Smooth muscle cell (in vitro differentiated cells): ENCODE measurements at regions not wholly inside any gene's neighbourhood (a gene's known extent, or its start where the extent isn't known, plus 50 kb on each side); places are given as distances from the start of the nearest gene placed in this dataset.
A peak's percentile ranks its signal among the peaks of the same experiment; 100 is the strongest.

Experiments
- DNase-seq: peaks from one replicate; lab custom pipeline; 2025; ENCODE audit not compliant: unreplicated experiment; lab: John Stamatoyannopoulos, UW
- H2AFZ ChIP-seq: fragments of 200-600 bp; sonication (generic); 2 replicates; pipeline ENCODE4 v1.6.0; 2016; ENCODE audit warnings: antibody characterized with exemption, low read depth, mild to moderate bottlenecking
- H3F3A ChIP-seq: fragments of 200-600 bp; sonication (generic); 2 replicates; pipeline ENCODE4 v1.6.0; 2017; ENCODE audit warnings: antibody characterized with exemption, low read depth
- H3K27ac ChIP-seq: fragments of 200-600 bp; sonication (generic); 2 replicates; pipeline ENCODE4 v1.5.1; 2016; ENCODE audit warnings: low read depth, mild to moderate bottlenecking
- H3K27me3 ChIP-seq: fragments of 200-600 bp; sonication (generic); 2 replicates; pipeline ENCODE4 v1.6.1; 2016; ENCODE audit warnings: low read depth, mild to moderate bottlenecking
- H3K36me3 ChIP-seq: fragments of 200-600 bp; sonication (generic); 2 replicates; pipeline ENCODE4 v1.5.1; 2016; ENCODE audit warnings: low read depth
- H3K4me1 ChIP-seq: fragments of 200-600 bp; sonication (generic); 2 replicates; pipeline ENCODE4 v1.5.1; 2016; ENCODE audit warnings: low read depth
- H3K4me2 ChIP-seq: fragments of 200-600 bp; sonication (generic); 2 replicates; pipeline ENCODE4 v1.6.0; 2016; ENCODE audit warnings: mild to moderate bottlenecking
- H3K4me3 ChIP-seq: fragments of 200-600 bp; sonication (generic); 2 replicates; pipeline ENCODE4 v1.5.1; 2016; ENCODE audit warnings: mild to moderate bottlenecking
- H3K79me2 ChIP-seq: fragments of 200-600 bp; sonication (generic); 2 replicates; pipeline ENCODE4 v1.6.0; 2016; ENCODE audit warnings: low read depth, mild to moderate bottlenecking
- H3K9ac ChIP-seq: fragments of 200-600 bp; sonication (generic); 2 replicates; pipeline ENCODE4 v1.6.0; 2016; ENCODE audit warnings: low read depth
- H3K9me3 ChIP-seq: fragments of 200-600 bp; sonication (generic); replicated peaks from 2 replicates; pipeline ENCODE4 v1.5.1; 2016; ENCODE audit warnings: low read depth
- H4K20me1 ChIP-seq: fragments of 200-600 bp; sonication (generic); 2 replicates; pipeline ENCODE4 v1.6.0; 2016; ENCODE audit warnings: low read depth
- CTCF ChIP-seq: fragments of 200-600 bp; sonication (generic); IDR thresholded peaks from 2 replicates; pipeline ENCODE4 v1.5.1; 2017; ENCODE audit warnings: borderline replicate concordance, mild to moderate bottlenecking, antibody characterized with exemption; ENCODE audit not compliant: insufficient read depth, poor library complexity, severe bottlenecking
- WGBS: methylation state at CpG from one replicate; pipeline ENCODE4 v1.1.7; 2016; ENCODE audit warnings: low lambda C conversion rate; 5-methylcytosine and 5-hydroxymethylcytosine counted together

GRCh38 chr3:14265246-14265962 is 86.8 kb downstream of the LSM3 start:
- peak overlapping the region; percentile 43 for H3K4me2 ChIP-seq
- peak overlapping the region; percentile 87 for H3K27ac ChIP-seq
- H3K4me1 ChIP-seq = peaks cover 5% of the 10 kb centered on the region
- H3F3A ChIP-seq = no peaks in the 10 kb centered on the region
- no peaks in the 10 kb centered on the region for H3K79me2 ChIP-seq
- DNase-seq = no peak
- TF ChIP-seq CTCF = no peak
- no peak overlapping the region for H3K4me3 ChIP-seq
- 30% methylated on average over 11 of the region's 11 CpGs for WGBS
- no peaks in the 10 kb centered on the region for H3K36me3 ChIP-seq
- H4K20me1 ChIP-seq = no peaks in the 10 kb centered on the region
- no peak overlapping the region for H2AFZ ChIP-seq
- no peaks in the 10 kb centered on the region for H3K9me3 ChIP-seq
- no peaks in the 10 kb centered on the region for H3K27me3 ChIP-seq
- H3K9ac ChIP-seq = peak overlapping the region; percentile 76

GRCh38 chr3:14266361-14266760 is 87.7 kb downstream of the LSM3 start:
- Histone ChIP-seq H3K4me3 (no peak overlapping the region), H3K79me2 (no peaks in the 10 kb centered on the region), H4K20me1 (no peaks in the 10 kb centered on the region), H2AFZ (no peak overlapping the region), H3K4me2 (peak overlapping the region; percentile 43), H3K9ac (no peak overlapping the region), H3K9me3 (no peaks in the 10 kb centered on the region), H3K4me1 (peaks cover 5% of the 10 kb centered on the region), H3K36me3 (no peaks in the 10 kb centered on the region), H3K27me3 (no peaks in the 10 kb centered on the region), H3K27ac (peak overlapping the region; percentile 87), H3F3A (no peaks in the 10 kb centered on the region)
- 6% methylated on average over 12 of the region's 12 CpGs for WGBS
- TF ChIP-seq CTCF = no peak
- DNase-seq = peak; percentile 52

GRCh38 chr3:14267976-14268375 is 89.4 kb downstream of the LSM3 start:
- Histone ChIP-seq H4K20me1 (no peaks in the 10 kb centered on the region), H3K9ac (no peak overlapping the region), H3K4me2 (no peak overlapping the region), H3K9me3 (no peaks in the 10 kb centered on the region), H3K4me3 (no peak overlapping the region), H3K27me3 (no peaks in the 10 kb centered on the region), H3F3A (no peaks in the 10 kb centered on the region), H3K79me2 (no peaks in the 10 kb centered on the region), H3K4me1 (peaks cover 5% of the 10 kb centered on the region), H3K36me3 (no peaks in the 10 kb centered on the region), H2AFZ (no peak overlapping the region), H3K27ac (no peak overlapping the region)
- WGBS = 76% methylated on average over 5 of the region's 5 CpGs
- TF ChIP-seq CTCF = no peak
- DNase-seq = no peak

- Histone ChIP-seq H4K20me1 (no peaks in the 10 kb centered on the region), H3K79me2 (no peaks in the 10 kb centered on the region)
- WGBS = 100% methylated on average over 1 of the region's 1 CpG
Measured at GRCh38 chr3:14268897-14269296, 90.3 kb downstream of the LSM3 start.

More at GRCh38 chr3:14268897-14269296, 90.3 kb downstream of the LSM3 start:
- no peaks in the 10 kb centered on the region for H3K9me3 ChIP-seq
- no peak for TF ChIP-seq CTCF
- no peak overlapping the region for H2AFZ ChIP-seq
- H3K4me1 ChIP-seq = peaks cover 5% of the 10 kb centered on the region
- H3K4me3 ChIP-seq = no peak overlapping the region
- H3F3A ChIP-seq = peaks cover 6% of the 10 kb centered on the region
- no peak for DNase-seq
- H3K4me2 ChIP-seq = no peak overlapping the region
- H3K27me3 ChIP-seq = no peaks in the 10 kb centered on the region
- no peaks in the 10 kb centered on the region for H3K36me3 ChIP-seq
- H3K27ac ChIP-seq = no peak overlapping the region
- no peak overlapping the region for H3K9ac ChIP-seq
